Prostate gland (tissue), 2 donors: ENCODE measurements at regions not wholly inside any gene's neighbourhood (a gene's known extent, or its start where the extent isn't known, plus 50 kb on each side); places are given as distances from the start of the nearest gene placed in this dataset.

Experiments
- DNase-seq: peaks from one replicate; pipeline ENCODE4 v3.0.0-alpha.2; 2019; ENCODE audit warnings: low spot score
- H3K27ac ChIP-seq, 2 donors: fragments of 200-600 bp; sonication (generic); 2 replicates each; pipeline ENCODE4 v1.5.1; 2017 to 2019
- H3K27me3 ChIP-seq: fragments of 200-600 bp; sonication (generic); replicated peaks from 2 replicates; pipeline ENCODE4 v1.5.1; 2019; ENCODE audit not compliant: insufficient read depth
- H3K36me3 ChIP-seq, 2 donors: fragments of 200-600 bp; sonication (generic); 1 replicate in 1 of 2; 2 replicates in 1 of 2; pipeline versions ENCODE4 v1.5.1 to v1.8.1; 2017 to 2019
- H3K4me1 ChIP-seq: fragments of 200-600 bp; sonication (generic); replicated peaks from 2 replicates; pipeline ENCODE4 v1.5.1; 2019
- H3K4me3 ChIP-seq, 2 donors: fragments of 200-600 bp; sonication (generic); 2 replicates each; pipeline ENCODE4 v1.5.1; 2017 to 2019
- H3K9me3 ChIP-seq: fragments of 200-600 bp; sonication (generic); 2 replicates; pipeline ENCODE4 v1.5.1; 2017
- POLR2A ChIP-seq: fragments of 450-650 bp; IDR thresholded peaks from one replicate; pipeline ENCODE4 v1.6.1; 2016; ENCODE audit warnings: antibody characterized with exemption, mild to moderate bottlenecking
- POLR2AphosphoS5 ChIP-seq: sonication (generic); formaldehyde crosslinking; IDR thresholded peaks from one replicate; pipeline ENCODE4 v1.6.1; 2017; ENCODE audit warnings: antibody characterized with exemption
- WGBS: methylation state at CpG from one replicate; pipeline ENCODE4 v1.1.5; 2018; 5-methylcytosine and 5-hydroxymethylcytosine counted together
- intact Hi-C: fragments of 100-400 bp; cut with DNase I; formaldehyde crosslinking; loops from one replicate; pipeline ENCODE4 v1.14.2; 2022
- TF ChIP-seq, protein P1 (sequence below), 4 experiments: fragments of 200-600 bp in 2 of 4; fragments of 450-650 bp in 2 of 4; sonication (generic) in 2 of 4; IDR thresholded peaks; 1 replicate in 3 of 4; 2 replicates in 1 of 4; pipeline ENCODE4 v1.5.1; 2016 to 2019; ENCODE audit warnings: antibody characterized with exemption in 4 of 4, mild to moderate bottlenecking in 2 of 4, moderate library complexity in 2 of 4

DNA sequence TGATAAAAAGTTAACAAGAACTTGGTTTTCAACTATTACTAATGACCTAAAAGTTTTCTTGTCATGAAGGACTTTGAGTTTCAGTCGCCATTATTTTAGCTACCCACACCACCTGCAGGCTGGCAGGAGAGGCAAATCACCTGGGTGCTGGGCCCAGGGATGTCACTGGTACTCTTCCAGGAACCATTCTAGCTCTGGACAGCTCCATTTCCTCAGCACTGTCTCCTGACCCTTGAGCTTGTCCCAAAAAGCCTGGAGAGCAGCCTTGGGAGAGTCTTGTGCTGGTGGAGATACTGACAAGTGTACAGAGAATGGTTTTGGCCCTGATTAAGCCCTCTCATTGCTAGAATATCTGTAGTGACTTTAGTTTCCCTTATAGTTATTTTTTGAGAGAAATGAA is 1924.1 kb upstream of the WWC1 start:
- Histone ChIP-seq H3K27ac (no peak overlapping the region), H3K36me3 (no peaks in the 10 kb centered on the region), H3K4me1 (no peaks in the 10 kb centered on the region), H3K9me3 (no peaks in the 10 kb centered on the region), H3K27me3 (no peaks in the 10 kb centered on the region), H3K4me3 (no peak overlapping the region)
- WGBS: 89% methylated on average over 1 of the region's 1 CpG
- TF ChIP-seq POLR2AphosphoS5: no peak
- TF ChIP-seq POLR2A: no peak
- TF ChIP-seq, protein P1, sequence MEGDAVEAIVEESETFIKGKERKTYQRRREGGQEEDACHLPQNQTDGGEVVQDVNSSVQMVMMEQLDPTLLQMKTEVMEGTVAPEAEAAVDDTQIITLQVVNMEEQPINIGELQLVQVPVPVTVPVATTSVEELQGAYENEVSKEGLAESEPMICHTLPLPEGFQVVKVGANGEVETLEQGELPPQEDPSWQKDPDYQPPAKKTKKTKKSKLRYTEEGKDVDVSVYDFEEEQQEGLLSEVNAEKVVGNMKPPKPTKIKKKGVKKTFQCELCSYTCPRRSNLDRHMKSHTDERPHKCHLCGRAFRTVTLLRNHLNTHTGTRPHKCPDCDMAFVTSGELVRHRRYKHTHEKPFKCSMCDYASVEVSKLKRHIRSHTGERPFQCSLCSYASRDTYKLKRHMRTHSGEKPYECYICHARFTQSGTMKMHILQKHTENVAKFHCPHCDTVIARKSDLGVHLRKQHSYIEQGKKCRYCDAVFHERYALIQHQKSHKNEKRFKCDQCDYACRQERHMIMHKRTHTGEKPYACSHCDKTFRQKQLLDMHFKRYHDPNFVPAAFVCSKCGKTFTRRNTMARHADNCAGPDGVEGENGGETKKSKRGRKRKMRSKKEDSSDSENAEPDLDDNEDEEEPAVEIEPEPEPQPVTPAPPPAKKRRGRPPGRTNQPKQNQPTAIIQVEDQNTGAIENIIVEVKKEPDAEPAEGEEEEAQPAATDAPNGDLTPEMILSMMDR (IDR thresholded peaks at IDR 0.05): no peak
- DNase-seq: no peak
- intact Hi-C loops: no loop called here

DNA sequence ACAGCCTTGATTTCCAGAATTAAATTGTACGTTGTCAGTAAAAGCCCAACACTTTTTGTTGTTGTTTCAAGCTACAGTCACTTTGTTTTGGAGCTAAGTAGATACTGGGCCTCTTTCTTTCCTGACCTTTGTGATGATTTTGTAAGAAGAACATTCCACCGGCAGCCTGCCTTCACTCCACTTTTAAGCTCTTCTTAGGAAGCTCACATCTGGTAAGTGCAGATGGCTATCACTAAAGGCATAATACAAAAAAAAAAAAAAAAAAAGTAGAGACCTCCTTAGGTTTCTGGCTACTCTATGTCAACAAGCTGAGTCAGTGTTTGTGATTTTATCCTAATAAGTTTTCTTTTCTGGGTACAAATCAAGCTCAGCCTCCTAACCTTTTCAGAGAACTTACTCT is 1922.1 kb upstream of the WWC1 start:
- no peaks in the 10 kb centered on the region for H3K9me3 ChIP-seq
- WGBS: 41% methylated on average over 2 of the region's 2 CpGs
- H3K27me3 ChIP-seq: no peaks in the 10 kb centered on the region
- H3K4me3 ChIP-seq: no peak overlapping the region
- DNase-seq: no peak
- no peaks in the 10 kb centered on the region for H3K36me3 ChIP-seq
- no peak for TF ChIP-seq POLR2AphosphoS5
- no peak for TF ChIP-seq POLR2A
- TF ChIP-seq, protein P1 (IDR thresholded peaks at IDR 0.05): no peak
- H3K4me1 ChIP-seq: no peaks in the 10 kb centered on the region
- intact Hi-C loops: no loop called here
- no peak overlapping the region for H3K27ac ChIP-seq

DNA sequence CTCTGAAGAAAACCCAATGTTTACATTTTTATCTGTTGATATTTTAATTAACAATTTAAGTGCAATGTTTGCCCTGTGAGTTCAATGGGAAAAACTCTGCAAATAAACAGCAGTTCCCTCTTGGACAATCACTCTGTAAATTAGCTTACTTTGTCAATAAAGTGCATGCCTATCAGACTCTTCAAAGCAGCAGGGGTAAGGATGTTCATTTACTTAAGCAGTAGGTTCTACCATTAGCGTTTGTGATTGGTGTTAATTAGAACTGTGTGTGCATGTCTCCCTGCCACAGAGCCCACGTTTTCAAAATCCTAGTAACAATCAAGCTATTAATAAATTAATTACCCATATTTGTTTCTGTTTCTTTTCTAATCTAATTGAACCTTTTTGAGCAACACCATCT is 1921.6 kb upstream of the WWC1 start:
- Histone ChIP-seq H3K4me1 (no peaks in the 10 kb centered on the region), H3K27ac (no peak overlapping the region), H3K9me3 (no peaks in the 10 kb centered on the region), H3K36me3 (no peaks in the 10 kb centered on the region), H3K27me3 (no peaks in the 10 kb centered on the region), H3K4me3 (no peak overlapping the region)
- DNase-seq: no peak
- no peak for TF ChIP-seq POLR2AphosphoS5
- no peak for TF ChIP-seq POLR2A
- TF ChIP-seq, protein P1 (IDR thresholded peaks at IDR 0.05): no peak
- intact Hi-C loops: no loop called here
- 29% methylated on average over 2 of the region's 2 CpGs for WGBS

DNA sequence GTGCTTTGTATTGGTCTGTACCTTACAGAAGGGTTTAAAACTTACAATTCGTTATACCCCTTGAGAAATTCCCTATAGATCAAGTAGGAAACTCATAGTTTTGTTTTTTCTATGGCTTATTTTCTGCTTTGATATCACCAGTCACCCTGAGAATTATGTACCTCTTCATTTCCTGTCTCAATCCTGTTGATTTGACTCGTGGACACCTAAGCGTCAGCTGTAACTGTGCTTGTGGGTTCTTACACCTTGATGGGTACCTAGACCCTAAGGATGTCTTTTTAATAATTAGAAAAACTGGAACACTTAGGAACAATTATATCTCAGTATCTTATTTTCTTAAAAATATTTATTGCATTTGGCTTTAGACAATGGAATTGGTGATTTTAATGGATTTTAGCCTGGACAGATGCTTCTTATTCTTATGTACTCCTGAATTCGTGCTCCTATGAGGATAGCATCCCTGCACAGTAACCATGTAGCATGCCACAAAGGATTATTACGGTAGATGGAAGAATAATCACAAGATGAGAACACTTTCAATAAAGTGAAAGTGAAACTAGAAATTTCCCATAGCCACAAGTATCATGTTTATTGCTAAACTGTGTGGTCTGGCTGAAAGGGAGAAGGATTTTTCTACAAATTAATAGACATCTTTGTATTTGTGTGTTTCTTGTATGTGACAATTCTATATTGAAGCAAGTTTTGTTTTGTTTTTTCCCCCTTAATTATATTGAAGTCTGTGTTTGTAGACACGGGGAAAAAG is 1920.3 kb upstream of the WWC1 start:
- Histone ChIP-seq H3K4me1 (no peaks in the 10 kb centered on the region), H3K27ac (no peak overlapping the region), H3K4me3 (no peak overlapping the region), H3K27me3 (no peaks in the 10 kb centered on the region), H3K36me3 (no peaks in the 10 kb centered on the region), H3K9me3 (no peaks in the 10 kb centered on the region)
- TF ChIP-seq POLR2AphosphoS5: no peak
- TF ChIP-seq POLR2A: no peak
- TF ChIP-seq, protein P1 (IDR thresholded peaks at IDR 0.05): no peak
- intact Hi-C loops: no loop called here
- no peak for DNase-seq
- WGBS: 83% methylated on average over 6 of the region's 6 CpGs

DNA sequence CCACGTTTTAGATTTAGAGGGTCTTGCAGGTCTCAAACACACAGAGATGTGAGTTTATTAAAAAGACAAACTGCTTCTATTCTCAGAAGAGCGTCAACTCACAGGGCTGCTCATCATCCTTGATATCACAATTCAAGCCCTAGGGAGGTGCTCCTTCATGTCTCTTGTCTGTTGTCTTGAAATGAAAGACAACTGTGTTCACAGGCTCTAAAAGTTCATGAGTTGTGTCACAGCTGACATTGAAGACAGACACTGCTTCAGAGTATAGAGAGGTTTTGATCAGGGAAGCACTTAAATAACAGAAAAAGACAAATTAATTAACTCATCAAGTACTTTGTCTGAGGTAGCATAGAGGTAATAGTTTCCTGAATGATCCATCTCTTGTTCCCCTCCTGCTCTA is 1917.6 kb upstream of the WWC1 start:
- Histone ChIP-seq H3K36me3 (no peaks in the 10 kb centered on the region), H3K27me3 (no peaks in the 10 kb centered on the region), H3K9me3 (no peaks in the 10 kb centered on the region), H3K27ac (no peak overlapping the region), H3K4me3 (no peak overlapping the region), H3K4me1 (no peaks in the 10 kb centered on the region)
- intact Hi-C loops: no loop called here
- TF ChIP-seq, protein P1 (IDR thresholded peaks at IDR 0.05): no peak
- TF ChIP-seq POLR2A: no peak
- no peak for TF ChIP-seq POLR2AphosphoS5
- DNase-seq: no peak
- 88% methylated on average over 2 of the region's 2 CpGs for WGBS
